Caco-2 (cell line): ENCODE measurements at regions not wholly inside any gene's neighbourhood (a gene's known extent, or its start where the extent isn't known, plus 50 kb on each side); places are given as distances from the start of the nearest gene placed in this dataset.

Experiments
- BruUV-seq: library from RNA; stranded (reverse); fragments of 400-500 nt; replicated peaks from 2 replicates; lab custom pipeline; 2021; lab: Mats Ljungman, UMichigan
- CTCF ChIA-PET: fragments of 300-600 bp; sonication (Branson Sonifier 250); formaldehyde crosslinking; loops from one replicate; lab custom pipeline; 2022; ENCODE audit warnings: antibody characterized with exemption; lab: Charles Lee
- POLR2A ChIA-PET: fragments of 300-600 bp; sonication (Branson Sonifier 250); formaldehyde crosslinking; loops from one replicate; lab custom pipeline; 2022; ENCODE audit warnings: antibody characterized with exemption; lab: Charles Lee
- DNase-seq, 2 experiments: peaks; one replicate each; pipeline versions ENCODE4 v3.0.0 to v3.0.0-alpha.2; 2020 to 2022
- H3K27me3 ChIP-seq: replicated peaks from 2 replicates; pipeline ENCODE4 v1.6.0; 2011; ENCODE audit warnings: low read length; ENCODE audit not compliant: control insufficient read depth, insufficient read depth
- H3K36me3 ChIP-seq: 2 replicates; pipeline ENCODE4 v1.5.1; 2011; ENCODE audit warnings: low read length; ENCODE audit not compliant: control insufficient read depth, insufficient read depth
- H3K4me1 ChIP-seq: fragments of 250-450 bp; sonication (Bioruptor Pico); 2 replicates; pipeline ENCODE4 v1.5.1; 2020; ENCODE audit warnings: mild to moderate bottlenecking
- H3K4me3 ChIP-seq: 2 replicates; pipeline ENCODE4 v1.5.1; 2011; ENCODE audit warnings: low read depth, mild to moderate bottlenecking, control low read depth, low read length
- H3K9me3 ChIP-seq: fragments of 250-450 bp; sonication (Bioruptor Pico); 2 replicates; pipeline ENCODE4 v1.5.1; 2020; ENCODE audit warnings: mild to moderate bottlenecking, moderate library complexity
- H3K27ac Mint-ChIP-seq: one replicate; pipeline ENCODE4 v1.8.0; 2022; ENCODE audit warnings: mixed read lengths; ENCODE audit not compliant: unreplicated experiment
- H3K27me3 Mint-ChIP-seq: one replicate; pipeline ENCODE4 v1.8.0; 2022; ENCODE audit warnings: mixed read lengths; ENCODE audit not compliant: insufficient read depth, unreplicated experiment
- H3K36me3 Mint-ChIP-seq: one replicate; pipeline ENCODE4 v1.8.0; 2022; ENCODE audit warnings: mild to moderate bottlenecking, mixed read lengths; ENCODE audit not compliant: insufficient read depth, unreplicated experiment
- H3K4me1 Mint-ChIP-seq: one replicate; pipeline ENCODE4 v1.8.0; 2022; ENCODE audit warnings: low read depth, mixed read lengths; ENCODE audit not compliant: unreplicated experiment
- H3K4me3 Mint-ChIP-seq: one replicate; pipeline ENCODE4 v1.8.0; 2022; ENCODE audit warnings: mild to moderate bottlenecking, moderate library complexity, mixed read lengths; ENCODE audit not compliant: unreplicated experiment
- H3K9me3 Mint-ChIP-seq: one replicate; pipeline ENCODE4 v1.8.0; 2022; ENCODE audit warnings: mixed read lengths; ENCODE audit not compliant: unreplicated experiment
- intact Hi-C: fragments of 100-400 bp; cut with micrococcal nuclease; formaldehyde crosslinking; loops from one replicate; pipeline ENCODE4 v1.10.0; 2022; ENCODE audit not compliant: unreplicated experiment
- TF ChIP-seq, protein P1 (sequence below), 2 experiments: fragments of 200-600 bp in 1 of 2; IDR thresholded peaks; 1 replicate in 1 of 2; 2 replicates in 1 of 2; pipeline versions ENCODE4 v1.5.1 to v1.8.0; 2011 to 2022; ENCODE audit warnings: antibody characterized with exemption in 1 of 2, control low read depth in 1 of 2, inconsistent platforms in 1 of 2, low read depth in 1 of 2, low read length in 1 of 2, mild to moderate bottlenecking in 1 of 2, moderate library complexity in 1 of 2; ENCODE audit not compliant: insufficient read depth in 1 of 2, severe bottlenecking in 1 of 2, unreplicated experiment in 1 of 2

DNA sequence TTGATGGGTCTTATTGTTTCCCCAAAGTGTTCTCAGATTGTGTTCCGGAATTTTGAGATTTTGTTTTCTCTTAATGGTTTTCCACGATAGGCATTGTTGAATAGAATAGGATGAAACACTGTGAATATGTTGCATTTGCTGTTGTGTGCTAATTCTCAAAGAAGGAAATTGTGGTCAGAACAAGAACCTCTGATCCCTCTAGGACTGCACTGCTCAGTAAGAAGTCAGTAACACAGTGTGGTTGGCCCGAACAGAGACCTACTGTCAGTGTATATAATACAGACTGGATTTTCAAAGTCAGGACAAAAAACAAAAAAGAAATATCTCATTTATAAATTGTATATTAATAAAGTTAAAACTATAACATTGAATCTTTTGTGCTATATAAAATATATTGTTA, 494.8 kb downstream of the MAT2B start:
- TF ChIP-seq, protein P1, sequence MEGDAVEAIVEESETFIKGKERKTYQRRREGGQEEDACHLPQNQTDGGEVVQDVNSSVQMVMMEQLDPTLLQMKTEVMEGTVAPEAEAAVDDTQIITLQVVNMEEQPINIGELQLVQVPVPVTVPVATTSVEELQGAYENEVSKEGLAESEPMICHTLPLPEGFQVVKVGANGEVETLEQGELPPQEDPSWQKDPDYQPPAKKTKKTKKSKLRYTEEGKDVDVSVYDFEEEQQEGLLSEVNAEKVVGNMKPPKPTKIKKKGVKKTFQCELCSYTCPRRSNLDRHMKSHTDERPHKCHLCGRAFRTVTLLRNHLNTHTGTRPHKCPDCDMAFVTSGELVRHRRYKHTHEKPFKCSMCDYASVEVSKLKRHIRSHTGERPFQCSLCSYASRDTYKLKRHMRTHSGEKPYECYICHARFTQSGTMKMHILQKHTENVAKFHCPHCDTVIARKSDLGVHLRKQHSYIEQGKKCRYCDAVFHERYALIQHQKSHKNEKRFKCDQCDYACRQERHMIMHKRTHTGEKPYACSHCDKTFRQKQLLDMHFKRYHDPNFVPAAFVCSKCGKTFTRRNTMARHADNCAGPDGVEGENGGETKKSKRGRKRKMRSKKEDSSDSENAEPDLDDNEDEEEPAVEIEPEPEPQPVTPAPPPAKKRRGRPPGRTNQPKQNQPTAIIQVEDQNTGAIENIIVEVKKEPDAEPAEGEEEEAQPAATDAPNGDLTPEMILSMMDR (IDR thresholded peaks at IDR 0.05; ENCODE audit: insufficient read depth in 1 of 2, low read depth in 1 of 2, low read length in 1 of 2, severe bottlenecking in 1 of 2, unreplicated experiment in 1 of 2): no peak
- intact Hi-C loops: no loop called here
- Mint-ChIP-seq H3K4me1 (no peaks in the 10 kb centered on the region), H3K27ac (no peak overlapping the region), H3K9me3 (no peaks in the 10 kb centered on the region), H3K27me3 (no peaks in the 10 kb centered on the region), H3K4me3 (no peak overlapping the region), H3K36me3 (no peaks in the 10 kb centered on the region)
- DNase-seq: no peak
- H3K4me3 ChIP-seq: no peak overlapping the region
- H3K27me3 ChIP-seq: no peaks in the 10 kb centered on the region
- ChIA-PET POLR2A (no interaction called here), CTCF (no interaction called here)
- BruUV-seq: no TSS peak
- H3K9me3 ChIP-seq: no peaks in the 10 kb centered on the region
- no peaks in the 10 kb centered on the region for H3K36me3 ChIP-seq
- no peaks in the 10 kb centered on the region for H3K4me1 ChIP-seq

DNA sequence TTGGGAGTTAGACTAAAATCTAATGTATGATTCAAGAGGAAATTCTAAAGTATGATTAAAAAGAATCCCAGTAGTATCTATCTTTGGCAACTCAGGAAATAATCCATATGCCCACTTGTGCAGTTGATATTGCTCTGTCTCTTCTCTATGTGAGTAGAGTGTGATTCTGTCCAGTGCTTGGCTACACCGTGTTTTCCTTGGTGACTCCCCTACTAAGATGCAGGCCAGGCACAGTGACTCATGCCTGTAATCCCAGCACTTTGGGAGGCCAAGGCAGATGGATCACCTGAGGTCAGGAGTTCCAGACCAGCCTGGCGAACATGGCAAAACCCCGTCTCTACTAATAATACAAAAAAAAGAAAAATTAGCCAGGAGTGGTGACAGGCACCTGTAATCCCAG, 495.4 kb downstream of the MAT2B start:
- CTCF ChIA-PET: no interaction called here
- Mint-ChIP-seq H3K27ac (no peak overlapping the region), H3K9me3 (no peaks in the 10 kb centered on the region), H3K4me3 (no peak overlapping the region), H3K27me3 (no peaks in the 10 kb centered on the region), H3K36me3 (no peaks in the 10 kb centered on the region), H3K4me1 (no peaks in the 10 kb centered on the region)
- BruUV-seq: no TSS peak
- H3K4me3 ChIP-seq: no peak overlapping the region
- no peaks in the 10 kb centered on the region for H3K36me3 ChIP-seq
- TF ChIP-seq, protein P1 (IDR thresholded peaks at IDR 0.05; ENCODE audit: insufficient read depth in 1 of 2, low read depth in 1 of 2, low read length in 1 of 2, severe bottlenecking in 1 of 2, unreplicated experiment in 1 of 2): no peak
- H3K4me1 ChIP-seq: no peaks in the 10 kb centered on the region
- no peaks in the 10 kb centered on the region for H3K27me3 ChIP-seq
- intact Hi-C loops: no loop called here
- POLR2A ChIA-PET: no interaction called here
- H3K9me3 ChIP-seq: no peaks in the 10 kb centered on the region
- DNase-seq: no peak

DNA sequence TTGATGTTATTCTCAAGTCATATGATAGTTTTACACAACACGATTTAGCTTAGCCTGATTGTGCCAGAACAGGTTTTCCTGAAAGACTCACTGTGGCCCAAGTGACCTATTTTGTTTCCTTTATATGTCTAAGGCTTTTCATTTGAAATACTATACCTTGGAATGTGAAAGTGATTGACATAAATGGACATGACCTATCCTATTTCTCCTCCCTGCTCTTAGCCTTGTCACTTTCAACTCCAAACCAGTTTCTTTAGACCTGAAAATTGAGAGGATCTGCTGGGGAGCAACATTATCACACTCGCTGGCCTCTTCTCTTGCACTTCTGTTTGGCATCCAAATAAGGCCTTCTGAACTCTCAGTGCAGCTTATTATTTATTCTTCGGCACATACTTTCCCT, 496.8 kb downstream of the MAT2B start:
- CTCF ChIA-PET: no interaction called here
- no peaks in the 10 kb centered on the region for H3K36me3 ChIP-seq
- H3K9me3 ChIP-seq: no peaks in the 10 kb centered on the region
- Mint-ChIP-seq H3K4me1 (no peaks in the 10 kb centered on the region), H3K27me3 (no peaks in the 10 kb centered on the region), H3K36me3 (no peaks in the 10 kb centered on the region), H3K9me3 (no peaks in the 10 kb centered on the region), H3K27ac (no peak overlapping the region), H3K4me3 (no peak overlapping the region)
- no TSS peak for BruUV-seq
- TF ChIP-seq, protein P1 (IDR thresholded peaks at IDR 0.05; ENCODE audit: insufficient read depth in 1 of 2, low read depth in 1 of 2, low read length in 1 of 2, severe bottlenecking in 1 of 2, unreplicated experiment in 1 of 2): no peak
- no peaks in the 10 kb centered on the region for H3K27me3 ChIP-seq
- intact Hi-C loops: no loop called here
- POLR2A ChIA-PET: no interaction called here
- DNase-seq: no peak
- H3K4me1 ChIP-seq: no peaks in the 10 kb centered on the region
- no peak overlapping the region for H3K4me3 ChIP-seq
